Skeletal muscle tissue (tissue), 3 donors: ENCODE measurements at regions not wholly inside any gene's neighbourhood (a gene's known extent, or its start where the extent isn't known, plus 50 kb on each side); places are given as distances from the start of the nearest gene placed in this dataset.
A peak's percentile ranks its signal among the peaks of the same experiment; 100 is the strongest.

Experiments
- H3K27ac ChIP-seq: one replicate; pipeline ENCODE4 v1.7.0; 2013; ENCODE audit warnings: mild to moderate bottlenecking, low read depth, low read length, inconsistent platforms
- H3K27me3 ChIP-seq, 3 donors: one replicate each; pipeline ENCODE4 v1.7.0; 2013; ENCODE audit warnings: low read length in 3 of 3; ENCODE audit not compliant: control insufficient read depth in 3 of 3, insufficient read depth in 3 of 3
- H3K36me3 ChIP-seq, 3 donors: one replicate each; pipeline ENCODE4 v1.7.0; 2013; ENCODE audit warnings: low read length in 3 of 3; ENCODE audit not compliant: control insufficient read depth in 3 of 3, insufficient read depth in 3 of 3
- H3K4me1 ChIP-seq, 3 donors: one replicate each; pipeline ENCODE4 v1.7.0; 2013; ENCODE audit warnings: low read length in 3 of 3, mild to moderate bottlenecking in 3 of 3; ENCODE audit not compliant: control insufficient read depth in 3 of 3, insufficient read depth in 3 of 3
- H3K4me3 ChIP-seq, 3 donors: one replicate each; pipeline ENCODE4 v1.7.0; 2013; ENCODE audit warnings: low read length in 3 of 3
- H3K9ac ChIP-seq, 3 donors: one replicate each; pipeline ENCODE4 v1.7.0; 2013; ENCODE audit warnings: low read length in 3 of 3, mild to moderate bottlenecking in 3 of 3, moderate library complexity in 2 of 3, low read depth in 1 of 3
- H3K9me3 ChIP-seq, 3 donors: one replicate each; pipeline ENCODE4 v1.7.0; 2013; ENCODE audit warnings: low read length in 3 of 3; ENCODE audit not compliant: control insufficient read depth in 3 of 3
- donor health status: Osteomylitis.

DNA sequence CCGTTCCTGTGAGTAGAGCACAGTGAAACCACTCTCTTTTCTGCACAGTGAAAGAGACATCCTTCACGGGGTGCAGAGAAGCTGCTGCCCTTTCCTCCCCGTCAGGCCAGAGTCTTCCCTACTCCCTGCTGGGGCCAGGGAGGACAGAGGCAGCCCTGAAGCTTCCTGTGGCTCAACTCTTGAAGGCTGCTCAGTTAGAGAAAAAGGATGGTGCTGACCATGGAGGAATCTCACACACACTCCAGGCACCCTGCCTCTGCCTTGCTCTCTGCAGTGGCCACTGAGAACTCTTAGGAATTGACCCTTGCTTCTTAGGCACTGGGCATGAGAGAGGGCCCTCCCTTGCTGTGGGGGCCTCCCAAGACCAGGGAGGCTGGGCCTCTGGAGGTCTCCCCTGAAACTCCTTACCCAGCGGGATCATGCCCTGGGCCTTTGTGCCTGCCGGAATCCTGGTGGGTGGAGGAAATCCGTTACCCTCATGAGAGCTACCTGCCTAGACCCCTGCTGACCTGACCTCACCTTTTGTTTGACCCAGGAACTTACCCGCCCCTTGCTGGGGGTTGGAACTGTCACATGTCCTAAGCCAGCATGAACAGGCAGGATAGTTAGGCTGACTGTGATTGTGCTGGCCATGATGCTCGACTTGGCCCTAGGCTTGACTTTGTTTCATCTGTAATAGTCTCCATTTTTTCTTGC, 65.0 kb upstream of the CD93 start:
- Histone ChIP-seq H3K27ac (peak overlapping the region; percentile 97), H3K4me1 (peaks cover 83 to 89% (median 83%) of the 10 kb centered on the region in 3 donors), H3K36me3 (peaks cover 0 to 3% (median 0%) of the 10 kb centered on the region in 3 donors), H3K27me3 (no peaks in the 10 kb centered on the region), H3K4me3 (peak overlapping the region in 2 of 3 donors; percentile 9 to 86), H3K9me3 (no peaks in the 10 kb centered on the region), H3K9ac (peak overlapping the region; percentile 76 to 92 (median 86))

DNA sequence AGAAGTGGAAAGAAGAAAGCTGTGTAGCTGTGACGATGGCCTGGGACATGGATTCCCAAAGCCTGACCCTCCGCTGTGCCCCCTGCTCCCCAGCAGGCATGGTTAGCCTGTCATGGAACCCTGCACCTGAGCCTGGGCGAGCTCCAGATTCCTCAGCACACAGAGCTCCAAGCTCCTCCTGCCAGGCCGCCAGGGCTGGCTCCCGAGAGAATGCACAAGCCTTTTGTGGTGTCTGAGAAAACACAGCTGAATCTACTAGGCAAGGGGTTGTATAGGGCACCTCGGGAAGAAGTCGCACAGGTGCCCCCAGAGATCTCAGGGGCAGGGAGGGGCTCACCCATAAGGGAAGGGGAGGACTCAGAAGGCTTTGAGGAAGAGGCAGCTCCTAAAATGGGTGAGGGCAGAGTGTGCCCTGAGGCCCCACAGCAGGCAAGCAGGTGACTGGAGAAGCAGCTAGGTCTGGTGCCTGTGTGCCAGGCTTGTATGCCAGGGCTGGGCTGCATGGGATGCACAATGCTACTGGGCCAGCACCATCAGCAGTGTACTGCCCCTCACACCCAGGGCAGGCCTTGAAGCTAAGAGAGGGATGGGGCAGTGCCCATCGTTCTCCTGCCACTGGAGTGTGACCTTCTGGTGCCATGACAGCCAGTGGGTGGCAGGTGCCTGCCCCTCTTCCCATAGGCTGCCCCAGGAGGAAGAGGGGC, 64.3 kb upstream of the CD93 start:
- H3K27ac ChIP-seq = peak overlapping the region; percentile 97
- H3K9me3 ChIP-seq = no peaks in the 10 kb centered on the region
- peak overlapping the region; percentile 76 to 92 (median 86) for H3K9ac ChIP-seq
- peaks cover 83 to 91% (median 84%) of the 10 kb centered on the region in 3 donors for H3K4me1 ChIP-seq
- H3K27me3 ChIP-seq = no peaks in the 10 kb centered on the region
- H3K4me3 ChIP-seq = peak overlapping the region in 2 of 3 donors; percentile 7 to 86
- peaks cover 0 to 3% (median 0%) of the 10 kb centered on the region in 3 donors for H3K36me3 ChIP-seq

DNA sequence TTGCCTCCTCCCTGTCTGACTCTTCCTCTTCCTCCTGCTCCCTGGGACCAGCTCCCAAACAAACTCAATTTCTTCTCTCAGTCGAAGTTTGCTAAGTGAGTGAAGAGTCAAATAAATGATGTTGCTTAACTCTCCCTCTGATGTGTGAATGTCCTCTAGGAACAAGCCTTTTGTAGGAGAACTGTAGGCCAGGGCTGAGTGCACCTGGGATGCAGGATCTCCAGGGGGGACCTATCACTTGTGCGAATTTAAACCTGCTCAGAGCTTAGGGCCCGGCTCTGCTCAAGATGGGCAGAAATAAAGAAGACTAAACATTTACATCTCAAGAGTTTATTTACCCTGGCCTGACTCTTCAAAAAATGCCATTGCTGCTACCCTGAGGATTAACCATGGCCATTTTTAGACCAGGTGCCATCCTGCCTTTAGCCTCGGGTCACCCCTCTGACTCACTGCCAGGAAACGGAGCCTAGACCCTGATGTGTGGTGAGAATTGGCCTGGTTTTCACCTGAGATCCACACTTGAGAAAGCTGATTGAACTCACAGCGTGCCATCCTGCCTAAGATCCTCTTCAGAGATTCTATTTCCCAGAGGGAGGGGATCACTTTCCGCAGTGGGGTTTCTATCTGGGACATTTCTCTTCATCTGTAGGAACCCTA, 63.6 kb upstream of the CD93 start:
- Histone ChIP-seq H3K27ac (peak overlapping the region; percentile 97), H3K27me3 (no peaks in the 10 kb centered on the region), H3K9ac (peak overlapping the region; percentile 76 to 92 (median 86)), H3K4me1 (peaks cover 86 to 94% (median 91%) of the 10 kb centered on the region in 3 donors), H3K9me3 (no peaks in the 10 kb centered on the region), H3K36me3 (peaks cover 0 to 3% (median 0%) of the 10 kb centered on the region in 3 donors), H3K4me3 (peak overlapping the region; percentile 65 to 86 (median 72))

DNA sequence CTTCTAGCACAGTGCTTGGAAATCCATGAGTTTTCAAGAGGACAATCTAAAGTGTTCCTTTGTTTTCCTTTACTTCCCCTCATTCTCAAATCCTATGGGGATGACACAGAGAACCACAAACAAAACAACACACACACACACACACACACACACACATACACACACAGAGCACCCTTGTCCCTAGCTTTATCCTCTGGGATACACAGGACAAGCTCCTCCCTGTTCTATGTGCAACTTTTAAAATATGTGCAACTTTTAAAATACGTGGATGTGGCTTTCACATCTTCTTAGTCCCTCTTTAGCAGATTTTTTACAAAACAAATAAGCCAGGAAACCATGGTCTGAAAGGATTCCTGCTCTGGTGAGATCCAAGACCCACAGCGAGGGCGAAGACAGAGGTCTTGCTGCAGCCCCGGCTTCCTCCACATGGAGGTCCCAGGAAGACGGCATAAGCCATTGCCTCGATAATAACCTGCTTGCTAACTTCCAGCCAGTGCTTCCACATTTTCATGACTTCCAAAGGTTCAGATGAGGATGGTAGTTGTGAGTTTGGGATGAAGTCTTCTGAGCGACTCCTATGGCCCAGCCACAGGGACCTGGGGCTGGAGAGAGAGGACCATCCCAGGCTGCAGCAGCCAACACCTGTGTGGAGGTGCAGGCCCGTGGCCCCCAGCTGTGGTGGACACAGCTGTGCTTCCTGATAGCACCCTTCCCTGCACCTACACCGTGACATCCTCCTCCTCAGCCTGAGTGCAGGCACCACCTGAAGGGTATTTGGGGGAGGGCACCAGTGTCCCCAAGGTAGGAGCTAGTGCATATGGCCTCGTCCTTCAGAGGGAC, 62.8 kb upstream of the CD93 start:
- H3K27me3 ChIP-seq = no peaks in the 10 kb centered on the region
- no peaks in the 10 kb centered on the region for H3K9me3 ChIP-seq
- H3K4me1 ChIP-seq = peaks cover 88 to 97% (median 96%) of the 10 kb centered on the region in 3 donors
- peaks cover 0 to 3% (median 0%) of the 10 kb centered on the region in 3 donors for H3K36me3 ChIP-seq
- H3K9ac ChIP-seq = peak overlapping the region; percentile 76 to 92 (median 86)
- peak overlapping the region; percentile 65 to 86 (median 72) for H3K4me3 ChIP-seq
- H3K27ac ChIP-seq = peak overlapping the region; percentile 97

DNA sequence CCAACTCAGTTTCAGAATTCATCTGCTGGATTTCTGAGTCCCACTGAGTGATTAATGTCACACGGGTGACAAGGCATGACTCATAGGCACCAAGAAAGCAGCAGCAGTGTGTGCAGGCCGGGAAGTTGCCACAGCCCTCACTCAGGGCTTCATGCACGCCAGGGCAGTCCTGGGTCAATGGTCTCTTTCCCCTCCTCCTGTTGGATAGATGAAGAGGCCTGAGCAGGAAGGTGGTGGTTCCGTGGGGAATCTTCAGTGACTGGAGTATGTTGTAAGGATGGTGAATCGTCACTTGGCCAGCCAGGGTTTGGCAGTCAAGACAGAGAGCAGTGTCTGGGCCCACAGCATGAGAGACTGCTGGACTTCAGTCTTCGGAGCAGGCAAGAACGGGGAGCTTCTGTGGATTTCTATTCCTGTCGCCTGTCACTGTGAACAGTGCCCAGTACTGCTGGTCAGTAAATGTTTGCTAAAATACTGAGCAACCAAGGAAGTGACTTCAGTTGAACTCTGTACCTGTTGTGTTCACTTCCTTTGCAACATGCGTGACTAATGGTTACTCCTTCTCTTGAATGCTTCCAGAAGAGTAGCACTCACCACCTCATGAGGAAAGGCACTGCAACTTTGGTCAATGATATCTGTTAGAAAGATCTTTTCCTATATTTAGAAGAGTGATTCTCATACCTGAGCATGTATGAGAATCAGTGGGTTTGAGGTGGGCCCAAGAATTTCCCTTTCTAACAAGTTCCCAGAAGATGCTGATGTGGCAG, 62.0 kb upstream of the CD93 start:
- Histone ChIP-seq H3K4me1 (peaks cover 88 to 98% (median 96%) of the 10 kb centered on the region in 3 donors), H3K9me3 (no peaks in the 10 kb centered on the region), H3K27me3 (no peaks in the 10 kb centered on the region), H3K27ac (peak overlapping the region; percentile 97), H3K9ac (peak overlapping the region; percentile 76 to 92 (median 86)), H3K36me3 (peaks cover 0 to 3% (median 0%) of the 10 kb centered on the region in 3 donors), H3K4me3 (peak overlapping the region; percentile 65 to 86 (median 72))

DNA sequence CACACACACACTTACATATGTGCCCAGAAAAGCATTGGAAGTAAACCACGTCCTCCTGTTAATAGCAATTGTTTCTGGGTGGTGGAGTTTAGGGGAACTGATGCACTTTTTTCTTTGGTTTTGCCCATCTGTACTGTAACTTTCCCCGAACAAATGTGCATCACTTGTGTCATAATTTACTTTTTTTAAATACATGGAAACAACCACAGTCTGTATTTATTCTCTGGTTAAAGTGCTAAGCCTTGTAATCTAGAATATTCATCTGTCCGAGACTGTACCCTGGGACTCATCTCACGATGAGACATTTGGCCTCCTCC, 61.5 kb upstream of the CD93 start:
- Histone ChIP-seq H3K9ac (peak overlapping the region; percentile 63 to 92 (median 66)), H3K27ac (peak overlapping the region; percentile 97), H3K36me3 (peaks cover 0 to 3% (median 0%) of the 10 kb centered on the region in 3 donors), H3K4me3 (peak overlapping the region; percentile 15 to 86 (median 34)), H3K9me3 (no peaks in the 10 kb centered on the region), H3K27me3 (no peaks in the 10 kb centered on the region), H3K4me1 (peaks cover 90 to 99% (median 96%) of the 10 kb centered on the region in 3 donors)

DNA sequence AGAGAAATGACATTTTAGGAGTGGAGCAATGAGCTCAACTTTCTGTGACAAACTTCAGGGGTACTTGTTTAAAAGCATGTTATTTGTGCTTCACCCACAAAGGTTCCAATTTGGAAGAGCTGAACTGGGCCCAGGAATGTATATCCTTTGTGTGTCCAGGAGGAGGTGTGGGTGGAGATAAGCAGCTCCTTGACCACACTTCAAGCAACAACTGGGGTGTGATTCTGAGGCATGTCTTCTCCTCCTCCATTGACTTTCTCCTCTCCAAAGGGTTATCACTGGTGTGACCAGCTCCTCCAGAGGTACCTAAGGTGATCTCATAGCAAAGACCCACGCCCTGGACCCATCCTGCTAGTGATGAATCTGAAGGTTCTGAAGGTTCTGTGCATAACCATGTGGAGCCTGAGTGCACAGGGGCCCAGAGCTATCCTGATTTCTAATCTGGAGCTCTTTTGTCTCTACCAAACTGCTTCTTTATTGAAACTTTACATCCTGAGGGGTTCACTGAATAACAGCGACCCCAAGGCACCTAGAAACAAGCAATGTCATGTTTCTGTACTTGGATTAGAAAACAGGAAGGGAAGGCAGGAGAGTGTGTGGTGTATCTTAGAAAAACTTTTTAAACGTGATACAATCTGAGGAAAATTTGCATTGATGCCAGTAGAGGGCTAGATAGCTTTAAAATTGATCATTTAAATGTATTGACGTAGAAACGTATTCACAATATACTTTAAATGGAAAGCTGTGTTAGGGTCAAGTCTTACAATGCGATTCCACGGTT, 60.9 kb upstream of the CD93 start:
- peak overlapping the region; percentile 97 for H3K27ac ChIP-seq
- H3K9me3 ChIP-seq = no peaks in the 10 kb centered on the region
- no peaks in the 10 kb centered on the region for H3K27me3 ChIP-seq
- peaks cover 90 to 99% (median 96%) of the 10 kb centered on the region in 3 donors for H3K4me1 ChIP-seq
- peak overlapping the region; percentile 63 to 92 (median 66) for H3K9ac ChIP-seq
- peaks cover 0 to 3% (median 0%) of the 10 kb centered on the region in 3 donors for H3K36me3 ChIP-seq
- peak overlapping the region; percentile 17 to 86 (median 34) for H3K4me3 ChIP-seq

DNA sequence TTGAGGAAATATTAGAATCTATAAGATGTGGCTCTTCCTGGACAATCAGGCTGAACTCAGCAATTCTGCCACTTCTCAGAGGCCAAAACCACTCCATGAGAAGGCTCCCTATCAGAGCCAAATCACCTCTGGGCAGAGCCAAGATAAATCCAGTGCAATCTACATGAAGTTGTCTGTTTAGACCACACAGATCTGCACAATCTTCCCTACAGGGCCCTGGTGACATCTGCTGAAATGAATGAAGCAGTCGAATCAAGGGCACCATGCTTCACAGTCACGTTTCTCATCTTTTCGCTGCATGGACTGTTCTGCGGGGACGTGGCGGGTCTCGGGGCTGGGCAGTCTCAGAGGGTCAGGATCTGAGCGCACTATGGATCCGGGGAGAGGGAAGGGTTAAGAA, 60.1 kb upstream of the CD93 start:
- no peak overlapping the region for H3K4me3 ChIP-seq
- H3K36me3 ChIP-seq = peaks cover 0 to 3% (median 0%) of the 10 kb centered on the region in 3 donors
- H3K4me1 ChIP-seq = peaks cover 90 to 99% (median 96%) of the 10 kb centered on the region in 3 donors
- H3K9me3 ChIP-seq = no peaks in the 10 kb centered on the region
- no peaks in the 10 kb centered on the region for H3K27me3 ChIP-seq
- no peak overlapping the region for H3K9ac ChIP-seq
- H3K27ac ChIP-seq = peak overlapping the region; percentile 97
